GM18498 (cell line): ENCODE measurements at regions not wholly inside any gene's neighbourhood (a gene's known extent, or its start where the extent isn't known, plus 50 kb on each side); places are given as distances from the start of the nearest gene placed in this dataset.
"Not testable (repeated sequence)": the region's sequence is repeated elsewhere in the genome, so short reads cannot be mapped to it uniquely, and the experiment has no call there.

Experiments used
- ATAC-seq: cut with Tn5 transposase; IDR thresholded peaks from one replicate; pipeline ENCODE4 v1.9.1; 2021; ENCODE audit warnings: mild to moderate bottlenecking, moderate library complexity; ENCODE audit not compliant: unreplicated experiment

DNA sequence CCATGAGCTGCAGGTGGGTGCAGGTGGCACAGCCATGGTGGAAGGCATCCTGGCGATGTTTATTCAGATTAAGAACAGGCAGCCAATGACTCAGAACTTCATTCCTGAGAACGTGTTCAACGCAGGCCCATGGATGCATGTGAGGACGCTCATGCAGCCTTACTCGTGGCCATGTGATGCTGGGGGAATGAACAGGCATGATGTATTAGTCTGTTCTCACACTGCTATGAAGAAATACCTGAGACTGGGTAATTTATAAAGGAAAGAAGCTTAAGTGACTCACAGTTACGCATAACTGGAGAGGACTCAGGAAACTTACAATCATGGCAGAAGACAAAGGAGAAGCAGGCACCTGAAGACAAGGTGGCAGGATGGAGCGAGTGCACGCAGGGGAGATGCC is 146.6 kb downstream of the RNASET2 start:
- no peak for ATAC-seq

DNA sequence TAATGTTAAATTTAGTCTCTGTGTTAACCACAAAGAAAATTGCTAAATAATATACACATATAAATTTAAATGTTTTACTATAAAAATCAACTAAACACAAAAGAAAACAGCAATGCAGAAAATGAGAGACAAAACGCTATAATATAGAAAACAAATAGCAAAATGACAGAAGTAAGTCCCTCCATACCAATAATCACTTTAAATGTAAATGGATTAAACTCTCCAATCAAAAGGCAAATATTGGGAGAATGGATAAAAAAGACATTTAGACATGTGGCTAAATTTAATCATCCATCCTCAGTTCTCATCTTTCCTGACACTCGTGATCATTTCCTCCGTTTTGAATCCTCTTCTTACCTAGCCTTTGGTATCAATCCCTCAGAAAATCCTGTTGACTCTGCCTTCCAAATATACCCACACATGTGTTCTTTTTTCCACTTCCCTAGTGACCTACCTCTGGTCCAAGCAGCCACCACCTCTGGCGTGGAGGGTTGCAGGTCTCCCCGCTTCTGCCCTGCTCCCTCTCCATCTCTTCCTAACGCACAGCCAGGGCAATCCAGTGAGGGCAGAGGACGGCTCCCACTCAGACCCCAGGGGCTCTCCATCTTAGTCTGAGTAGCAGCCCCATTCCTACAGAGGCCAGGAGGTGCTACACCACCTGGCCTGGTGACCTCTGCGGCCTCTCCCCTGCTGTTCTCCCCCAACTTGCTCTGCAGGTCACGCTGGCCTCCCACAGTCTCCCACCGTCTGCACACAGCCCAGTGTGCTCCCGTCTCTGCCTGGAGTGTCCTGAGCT is 149.2 kb downstream of the RNASET2 start:
- ATAC-seq, result no peak

DNA sequence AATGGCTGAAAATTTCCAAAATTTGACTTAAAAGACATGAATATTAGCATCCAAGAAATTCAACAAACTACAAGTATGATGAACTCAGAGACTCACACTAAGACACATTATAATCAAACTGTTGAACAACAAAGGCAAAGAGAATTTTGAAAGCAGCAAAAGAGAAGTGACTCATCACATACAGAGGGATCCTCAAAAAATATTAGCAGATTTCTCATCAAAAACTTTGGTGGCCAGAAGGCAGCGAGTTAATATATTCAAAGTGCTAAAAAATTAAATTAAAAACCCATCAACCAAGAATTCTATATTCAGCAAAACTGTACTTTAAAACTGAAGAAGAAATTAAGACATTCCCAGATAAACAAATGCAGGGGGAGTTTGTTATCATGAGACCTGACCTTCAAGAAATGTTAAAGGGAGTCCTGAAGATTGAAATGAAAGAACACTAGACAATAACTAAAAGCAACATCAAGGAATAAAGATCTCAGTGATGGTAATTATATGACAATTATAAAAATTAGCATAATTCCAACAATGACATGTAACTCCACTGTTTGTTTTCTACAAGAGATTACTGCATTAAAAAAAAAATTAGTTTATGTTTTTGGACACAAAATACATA is 150.0 kb downstream of the RNASET2 start:
- no peak for ATAC-seq

DNA sequence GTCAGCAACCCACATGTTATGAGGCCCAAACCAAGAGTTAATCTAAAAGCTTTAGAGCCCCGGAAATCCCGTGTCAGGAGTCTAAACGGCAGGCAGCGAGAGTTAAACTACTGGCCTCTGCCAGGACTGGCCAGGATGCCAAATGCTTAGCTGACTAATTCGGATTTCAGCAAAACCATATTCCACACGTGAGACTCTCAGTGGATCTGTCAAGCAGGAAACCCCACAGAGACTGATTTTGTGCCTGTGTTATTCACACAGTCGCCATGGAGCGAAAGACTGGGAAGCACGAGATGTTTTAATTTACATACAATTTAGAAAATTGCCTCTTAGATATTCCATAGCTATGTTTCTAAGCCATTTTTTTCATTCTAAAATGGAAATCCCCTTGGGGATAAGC is 152.9 kb downstream of the RNASET2 start:
- ATAC-seq, result no peak

DNA sequence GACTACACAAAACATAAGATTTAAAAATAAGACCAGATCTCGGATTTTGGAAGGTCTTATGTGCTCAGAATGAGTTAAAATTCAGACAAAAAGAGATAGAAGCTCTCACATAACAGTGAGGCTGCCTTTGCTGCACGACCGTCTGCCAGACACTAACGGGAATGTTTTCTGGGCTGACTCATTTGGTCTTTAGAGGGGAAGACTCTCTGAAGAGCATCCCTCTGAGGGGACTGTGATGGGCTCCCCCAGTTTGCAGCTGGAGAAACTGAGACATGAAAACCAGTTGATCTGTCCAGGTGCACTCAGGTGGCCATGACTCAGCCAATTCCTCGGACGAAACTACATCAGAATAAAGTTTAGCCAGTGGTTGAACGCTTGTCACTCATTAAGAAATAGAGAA is 153.9 kb downstream of the RNASET2 start:
- no peak for ATAC-seq

DNA sequence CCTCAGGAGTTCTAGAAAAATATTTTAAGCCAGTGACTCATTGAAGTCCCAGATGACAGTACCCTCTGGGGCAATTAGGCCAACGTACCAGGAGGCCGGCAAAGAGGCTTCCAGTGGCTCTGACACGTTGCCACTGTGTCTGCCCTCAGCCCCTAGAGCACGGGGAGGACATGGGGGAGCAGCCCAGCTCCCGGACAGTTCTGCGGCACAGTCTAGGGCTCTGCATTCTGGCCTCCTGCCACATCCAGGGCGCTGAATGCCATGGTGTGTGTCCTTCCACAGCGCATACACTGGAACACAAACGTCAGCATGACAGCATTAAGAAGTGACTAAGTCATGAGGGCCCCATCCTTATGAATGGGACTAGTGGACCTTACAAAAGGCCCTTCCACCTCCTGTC is 156.2 kb downstream of the RNASET2 start:
- no peak for ATAC-seq

DNA sequence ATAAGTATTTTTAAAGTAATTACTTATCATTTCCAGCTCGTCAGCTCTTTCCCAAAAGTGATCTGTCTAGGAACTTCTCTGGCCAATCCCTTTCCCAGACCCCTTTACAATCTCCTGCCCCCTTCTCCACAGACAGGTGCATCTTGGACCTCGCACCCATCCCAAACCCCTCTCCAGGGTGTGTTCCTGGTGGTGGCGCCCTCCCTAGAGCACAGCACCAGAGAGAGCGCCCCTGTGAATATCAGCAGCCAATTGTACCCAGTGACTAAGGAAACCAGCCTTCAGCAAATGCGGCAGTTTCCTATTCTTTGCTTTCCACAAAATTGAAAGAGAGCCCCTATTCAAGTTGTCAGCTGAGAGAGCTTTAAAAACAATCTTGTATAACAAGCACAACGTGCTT is 157.7 kb downstream of the RNASET2 start:
- no peak for ATAC-seq

DNA sequence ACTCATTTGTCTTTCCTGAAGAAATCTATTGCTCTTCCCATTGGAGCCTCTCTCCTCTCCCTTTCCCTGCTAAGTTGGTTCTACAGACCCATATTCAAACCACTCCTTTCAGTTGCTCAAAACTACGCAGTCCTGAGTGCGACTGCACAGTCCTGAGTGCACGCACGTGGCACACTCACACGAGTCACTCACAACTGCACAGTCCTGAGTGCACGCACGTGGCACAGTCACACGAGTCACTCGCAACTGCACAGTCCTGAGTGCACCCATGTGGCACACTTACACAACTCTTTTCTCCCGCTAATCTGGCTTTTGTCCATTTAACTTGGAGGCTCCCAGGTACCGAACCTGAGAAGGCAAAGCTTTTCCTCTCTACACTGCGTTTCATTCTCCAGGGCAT is 159.7 kb downstream of the RNASET2 start:
- no peak for ATAC-seq

DNA sequence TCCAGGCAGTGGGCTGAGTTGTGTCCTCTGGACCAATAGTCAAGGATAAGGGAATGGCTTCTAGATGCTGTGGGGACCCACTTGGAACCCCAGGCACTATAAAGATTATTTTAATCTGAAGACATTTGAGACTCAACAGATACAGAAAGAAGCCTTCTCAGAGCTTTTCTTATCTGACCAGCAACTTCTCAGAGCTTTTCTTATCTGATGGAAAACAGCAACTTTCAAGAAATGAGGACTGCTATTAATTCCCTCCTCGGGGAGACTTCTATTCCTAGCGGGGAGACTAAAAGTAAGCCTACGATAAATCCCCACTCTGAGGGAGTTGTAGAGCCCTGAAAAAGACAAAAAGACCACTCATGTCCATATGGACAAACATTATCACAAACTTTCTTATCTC is 160.5 kb downstream of the RNASET2 start:
- ATAC-seq, result no peak

DNA sequence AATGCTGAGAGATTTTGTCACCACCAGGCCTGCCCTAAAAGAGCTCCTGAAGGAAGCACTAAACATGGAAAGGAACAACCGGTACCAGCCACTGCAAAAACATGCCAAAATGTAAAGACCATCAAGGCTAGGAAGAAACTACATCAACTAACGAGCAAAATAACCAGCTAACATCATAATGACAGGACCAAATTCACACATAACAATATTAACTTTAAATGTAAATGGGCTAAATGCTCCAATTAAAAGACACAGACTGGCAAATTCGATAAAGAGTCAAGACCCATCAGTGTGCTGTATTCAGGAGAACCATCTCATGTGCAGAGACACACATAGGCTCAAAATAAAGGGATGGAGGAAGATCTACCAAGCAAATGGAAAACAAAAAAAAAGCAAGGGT is 163.8 kb upstream of the RPS6KA2 start:
- not testable (repeated sequence) for ATAC-seq

DNA sequence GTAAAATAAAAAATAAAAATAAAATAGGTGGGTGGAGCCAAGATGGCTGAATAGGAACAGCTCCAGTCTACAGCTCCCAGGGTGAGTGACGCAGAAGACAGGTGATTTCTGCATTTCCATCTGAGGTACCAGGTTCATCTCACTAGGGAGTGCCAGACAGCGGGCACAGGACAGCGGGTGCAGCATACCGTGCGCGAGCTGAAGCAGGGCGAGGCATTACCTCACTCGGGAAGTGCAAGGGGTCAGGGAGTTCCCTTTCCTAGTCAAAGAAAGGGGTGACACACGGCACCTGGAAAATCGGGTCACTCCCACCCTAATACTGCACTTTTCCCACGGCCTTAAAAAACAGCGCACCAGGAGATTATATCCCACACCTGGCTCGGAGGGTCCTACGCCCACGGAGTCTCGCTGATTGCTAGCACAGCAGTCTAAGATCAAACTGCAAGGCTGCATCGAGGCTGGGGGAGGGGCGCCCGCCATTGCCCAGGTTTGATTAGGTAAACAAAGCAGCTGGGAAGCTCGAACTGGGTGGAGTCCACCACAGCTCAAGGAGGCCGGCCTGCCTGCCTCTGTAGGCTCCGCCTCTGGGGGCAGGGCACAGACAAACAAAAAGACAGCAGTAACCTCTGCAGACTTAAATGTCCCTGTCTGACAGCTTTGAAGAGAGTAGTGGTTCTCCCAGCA is 161.9 kb upstream of the RPS6KA2 start:
- ATAC-seq, result not testable (repeated sequence)

DNA sequence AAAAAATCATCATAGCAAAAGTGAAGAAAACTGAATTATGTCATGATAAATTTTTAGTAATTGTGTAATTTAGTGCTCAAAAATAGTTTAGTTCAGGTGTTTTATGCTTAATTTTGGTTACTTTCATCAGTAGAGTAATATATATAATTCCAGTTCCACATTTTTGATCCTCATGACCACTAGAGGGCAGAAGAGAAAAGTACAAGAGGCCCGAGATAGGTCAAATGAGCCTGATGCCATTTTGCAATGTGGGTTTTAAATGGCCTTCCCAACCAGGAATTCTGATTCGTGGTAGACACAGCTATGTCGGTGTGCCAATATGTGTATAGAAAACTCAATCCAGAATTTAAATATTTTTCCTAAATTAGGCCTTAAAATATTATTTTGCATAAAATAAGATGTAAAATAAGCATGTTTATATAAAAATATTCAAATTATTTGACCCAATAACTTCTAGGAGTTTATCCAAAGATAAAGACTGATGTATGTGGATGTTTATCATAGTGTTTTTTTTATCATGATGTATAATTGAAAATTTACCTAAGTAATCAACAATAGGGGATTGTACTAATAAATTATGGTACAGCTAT is 159.7 kb upstream of the RPS6KA2 start:
- peak; percentile 50 for ATAC-seq

DNA sequence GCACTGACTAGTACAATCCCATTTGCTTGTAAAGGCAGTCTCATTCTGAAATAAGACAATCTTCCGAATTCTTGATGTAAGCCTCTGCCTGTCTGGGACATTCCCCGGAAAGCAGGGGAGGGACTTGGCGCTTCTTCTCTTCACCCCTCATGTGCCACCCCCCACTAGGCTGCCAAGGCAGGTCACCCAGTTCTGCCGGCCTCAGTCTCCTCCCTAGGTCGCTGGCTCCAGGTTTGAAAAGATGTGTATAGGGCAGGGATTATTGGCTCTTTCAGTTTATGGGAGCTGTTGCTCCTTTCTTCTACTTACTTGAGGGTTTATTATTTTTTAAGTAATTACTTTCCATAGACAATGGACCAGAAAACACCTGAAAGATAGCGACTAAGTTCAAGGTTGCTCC is 158.1 kb upstream of the RPS6KA2 start:
- no peak for ATAC-seq

DNA sequence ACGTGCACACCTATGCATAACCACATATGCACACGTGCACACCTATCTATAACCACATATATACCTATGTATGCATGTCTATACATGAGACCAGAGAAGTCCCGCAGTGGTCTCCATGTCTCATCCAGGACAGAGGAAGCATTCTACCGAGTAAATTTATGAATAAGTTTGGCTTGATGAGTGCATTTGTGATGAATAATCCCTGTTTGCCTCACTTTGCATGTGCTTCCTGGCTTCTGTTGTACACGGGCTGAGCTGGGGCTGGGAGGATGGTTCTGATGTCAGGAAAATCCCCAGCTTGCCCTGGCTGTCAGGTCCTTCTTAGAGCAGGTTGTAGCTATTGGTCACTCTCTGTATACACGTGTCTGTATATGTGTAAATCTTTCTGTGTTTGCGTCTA is 157.6 kb upstream of the RPS6KA2 start:
- no peak for ATAC-seq

DNA sequence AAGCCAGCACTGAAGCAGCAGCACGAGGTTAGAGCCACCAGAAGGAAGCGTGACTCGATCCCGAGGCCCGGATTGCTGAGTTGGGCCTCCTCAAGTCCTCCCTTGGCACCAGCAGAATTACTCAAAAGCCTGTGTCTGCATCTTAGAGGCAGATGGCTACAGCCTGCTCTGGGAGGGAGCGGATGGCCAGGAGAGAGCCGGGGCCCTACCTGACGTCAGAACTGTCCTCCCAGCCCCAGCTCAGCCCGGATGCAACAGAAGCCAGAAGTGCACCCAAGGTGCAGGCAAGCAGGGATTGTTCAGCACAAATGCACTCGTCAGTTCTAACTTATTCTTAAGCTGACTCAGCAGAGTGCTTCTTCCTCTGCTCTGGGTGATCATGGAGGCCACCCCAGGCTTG is 155.5 kb upstream of the RPS6KA2 start:
- ATAC-seq, result no peak

DNA sequence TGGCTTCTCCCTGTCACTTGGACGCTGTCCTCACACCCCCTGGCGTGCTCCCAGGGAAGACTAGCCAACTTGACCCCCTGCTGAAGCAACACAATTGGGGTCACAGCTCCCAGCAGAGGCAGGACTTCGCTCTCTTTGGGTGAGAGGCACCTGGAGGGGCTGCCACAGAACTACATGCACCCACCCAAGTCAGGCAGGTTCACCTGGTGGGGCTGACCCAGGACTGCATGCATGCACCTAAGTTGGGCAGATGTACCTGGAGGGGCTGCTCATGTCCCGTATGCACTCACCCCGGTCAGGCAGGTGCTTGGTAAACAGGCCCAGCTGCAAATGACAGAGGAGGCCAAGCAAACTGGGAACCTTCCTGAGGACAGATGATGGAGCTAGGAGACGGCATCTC is 154.3 kb upstream of the RPS6KA2 start:
- ATAC-seq, result no peak

DNA sequence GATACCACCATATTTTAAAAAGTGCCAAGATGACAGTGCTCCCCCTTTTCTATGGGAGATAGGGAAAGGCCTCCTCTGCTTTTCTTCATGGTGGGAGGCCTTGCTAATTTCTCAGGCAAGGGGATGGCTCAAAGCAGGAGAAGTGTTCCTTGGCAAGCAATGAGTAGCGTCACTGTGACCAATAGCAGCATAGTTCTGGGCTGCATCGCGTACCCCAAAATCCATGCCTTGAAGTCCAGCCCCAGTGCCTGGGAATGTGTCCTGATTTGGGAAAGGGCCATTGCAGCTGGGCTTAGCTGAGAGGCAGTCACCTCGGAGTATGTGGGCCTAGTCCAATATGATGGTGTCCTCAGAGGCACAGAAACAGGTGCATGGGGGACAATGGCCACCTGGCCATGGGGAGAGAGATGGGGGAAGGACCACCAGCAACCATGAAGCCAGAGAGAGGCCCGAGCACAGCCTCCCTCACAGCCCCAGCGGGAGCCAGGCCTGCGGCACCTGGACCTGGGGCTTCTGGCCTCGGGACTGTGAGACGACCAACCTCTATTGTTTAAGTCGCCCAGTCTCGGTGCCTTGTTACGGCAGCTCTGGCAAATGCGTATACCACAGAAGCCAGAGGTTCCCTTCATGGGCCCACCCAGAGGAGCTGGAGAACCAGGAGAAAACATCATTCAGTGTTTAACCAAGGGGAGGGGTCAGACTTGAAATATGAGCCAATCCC is 153.1 kb upstream of the RPS6KA2 start:
- ATAC-seq, result no peak

DNA sequence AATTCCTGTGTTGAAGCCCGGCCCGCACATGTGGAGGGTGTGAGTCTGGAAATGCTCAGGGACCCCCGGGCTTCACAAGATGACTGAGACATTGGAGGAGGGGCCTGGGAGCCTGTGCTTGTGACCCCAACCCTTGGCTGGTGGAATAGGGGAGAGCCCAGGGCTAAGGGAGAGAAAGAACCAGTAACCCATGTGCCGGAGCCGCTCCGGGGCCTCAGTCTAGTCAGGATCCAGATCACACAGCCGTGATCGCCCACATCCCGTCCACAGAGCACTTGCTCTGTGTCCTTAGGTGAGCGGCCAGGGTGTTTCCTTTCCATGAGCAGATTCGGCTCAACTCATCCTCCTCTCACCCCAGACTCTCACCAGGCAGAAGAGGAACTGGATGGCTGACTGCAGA is 152.3 kb upstream of the RPS6KA2 start:
- ATAC-seq, result no peak

DNA sequence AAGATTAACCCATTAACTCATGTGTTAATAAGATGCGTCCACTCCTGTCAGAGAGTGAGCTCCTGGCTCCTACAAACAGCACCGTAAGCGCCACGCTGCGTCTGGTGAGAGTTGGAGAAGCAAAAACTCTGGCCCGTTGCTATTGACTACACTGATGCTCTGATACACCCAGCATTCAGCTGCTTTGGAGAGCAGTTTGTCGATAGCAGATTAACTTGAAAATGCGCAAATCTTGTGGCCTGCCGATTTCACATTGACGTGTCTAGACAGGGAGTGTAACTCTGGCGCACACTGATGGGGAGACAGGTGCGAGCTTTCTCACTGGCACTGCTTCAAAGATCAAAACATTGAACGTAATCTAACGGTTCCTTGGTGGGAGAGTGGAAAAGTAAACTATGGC is 151.7 kb upstream of the RPS6KA2 start:
- no peak for ATAC-seq

DNA sequence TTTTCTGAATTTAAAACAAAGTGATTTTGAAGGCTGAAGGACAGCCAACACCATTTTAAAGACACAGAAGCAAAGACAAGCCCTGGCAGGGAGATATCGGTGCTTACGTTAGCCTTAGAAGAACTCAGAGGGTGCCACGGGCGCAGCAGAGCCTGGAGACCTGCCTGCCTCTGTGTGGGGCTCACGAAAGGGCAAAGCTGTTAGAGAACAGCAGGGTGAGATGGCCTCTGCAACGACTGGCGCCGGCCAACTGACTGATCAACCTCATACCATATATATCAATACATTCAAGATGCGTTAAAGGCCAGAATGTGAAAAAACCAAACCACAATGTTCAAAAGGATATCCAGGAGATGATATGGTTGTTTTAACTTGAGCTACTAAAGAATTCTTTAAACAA is 151.0 kb upstream of the RPS6KA2 start:
- ATAC-seq, result no peak

DNA sequence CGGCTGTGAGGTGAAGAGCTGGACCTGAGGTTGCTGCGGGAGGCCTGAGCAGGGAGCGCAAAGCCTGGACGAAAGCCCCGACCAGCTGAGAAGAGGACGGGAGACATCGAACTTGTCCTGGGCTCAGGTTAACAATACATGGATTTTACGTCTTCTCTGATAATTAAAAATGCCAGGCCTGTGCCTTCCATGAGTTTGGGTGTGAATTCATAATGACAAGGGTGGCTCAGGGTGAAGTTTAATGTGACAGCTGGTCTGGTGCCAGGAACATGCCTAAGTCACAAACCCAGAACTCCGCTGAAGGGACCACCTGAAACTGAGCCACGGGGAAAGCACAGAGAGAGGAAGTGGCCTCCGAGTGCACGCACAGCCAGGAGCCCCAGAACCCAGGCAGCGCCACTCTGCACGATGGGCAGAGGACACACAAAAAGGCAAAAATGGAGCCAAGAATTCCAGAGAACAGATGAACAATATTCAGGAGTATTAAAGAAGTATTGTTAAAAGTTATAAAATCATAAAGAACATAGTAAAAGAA is 150.1 kb upstream of the RPS6KA2 start:
- no peak for ATAC-seq
